SU-DHL-6 (cell line): ENCODE measurements at regions not wholly inside any gene's neighbourhood (a gene's known extent, or its start where the extent isn't known, plus 50 kb on each side); places are given as distances from the start of the nearest gene placed in this dataset.

Experiments
- H2AFZ ChIP-seq: fragments of 200-600 bp; sonication (generic); 2 replicates; pipeline ENCODE4 v1.6.1; 2014; ENCODE audit warnings: low read depth, mild to moderate bottlenecking, moderate library complexity, mixed read lengths, antibody characterized with exemption, low read length; ENCODE audit not compliant: severe bottlenecking
- H3F3A ChIP-seq: fragments of 200-600 bp; shearing (Covaris generic); 2 replicates; pipeline ENCODE4 v1.6.0; 2016; ENCODE audit warnings: antibody characterized with exemption, mild to moderate bottlenecking; ENCODE audit not compliant: insufficient read depth
- H3K27ac ChIP-seq: fragments of 200-600 bp; sonication (generic); 2 replicates; pipeline ENCODE4 v1.5.1; 2016; ENCODE audit warnings: low read depth, mild to moderate bottlenecking, low read length, moderate library complexity, mixed read lengths
- H3K27me3 ChIP-seq: fragments of 200-600 bp; sonication (generic), shearing (Covaris generic); 2 replicates; pipeline ENCODE4 v1.6.0; 2014; ENCODE audit warnings: mild to moderate bottlenecking, low read length
- H3K36me3 ChIP-seq: fragments of 200-600 bp; sonication (generic); 2 replicates; pipeline ENCODE4 v1.6.1; 2014; ENCODE audit warnings: mild to moderate bottlenecking, low read length, mixed read lengths
- H3K4me2 ChIP-seq: fragments of 300-600, 200-600 bp; shearing (Covaris generic), sonication (generic); 2 replicates; pipeline ENCODE4 v1.6.0; 2014; ENCODE audit warnings: low read length, low read depth, mild to moderate bottlenecking; ENCODE audit not compliant: poor library complexity, severe bottlenecking
- H3K4me3 ChIP-seq: fragments of 200-600 bp; sonication (generic); 2 replicates; pipeline ENCODE4 v1.5.1; 2014; ENCODE audit warnings: antibody characterized with exemption, low read length, mild to moderate bottlenecking, mixed read lengths; ENCODE audit not compliant: insufficient read depth, poor library complexity, severe bottlenecking
- H3K79me2 ChIP-seq: fragments of 200-600 bp; sonication (generic); 2 replicates; pipeline ENCODE4 v1.6.1; 2014; ENCODE audit warnings: mild to moderate bottlenecking, low read length, moderate library complexity; ENCODE audit not compliant: insufficient read depth
- H3K9ac ChIP-seq: fragments of 200-600 bp; sonication (generic); 2 replicates; pipeline ENCODE4 v1.7.0; 2014; ENCODE audit warnings: mild to moderate bottlenecking, low read length
- H3K9me2 ChIP-seq: fragments of 200-600 bp; sonication (generic); replicated peaks from 2 replicates; pipeline ENCODE4 v1.6.1; 2014; ENCODE audit warnings: low read length; ENCODE audit not compliant: insufficient read depth
- H3K9me3 ChIP-seq: fragments of 200-600 bp; sonication (generic); 2 replicates; pipeline ENCODE4 v1.6.1; 2014; ENCODE audit warnings: low read length, mixed read lengths; ENCODE audit not compliant: insufficient read depth
- H4K20me1 ChIP-seq: fragments of 200-600 bp; sonication (generic); 2 replicates; pipeline ENCODE4 v1.6.1; 2014; ENCODE audit warnings: low read depth, mild to moderate bottlenecking, antibody characterized with exemption, low read length, moderate library complexity, mixed read lengths
- EZH2phosphoT487 ChIP-seq: fragments of 200-600 bp; sonication (generic), shearing (Covaris generic); conservative IDR thresholded peaks from 2 replicates; pipeline ENCODE4 v1.6.1; 2018; ENCODE audit warnings: mild to moderate bottlenecking, antibody characterized with exemption, low read length, moderate library complexity, mixed read lengths
- TF ChIP-seq, protein P1 (sequence below): fragments of 200-600 bp; sonication (generic); IDR thresholded peaks from one replicate; pipeline ENCODE4 v1.5.1; 2017; ENCODE audit warnings: antibody characterized with exemption, mild to moderate bottlenecking, low read length, moderate library complexity; ENCODE audit not compliant: insufficient read depth, poor library complexity, severe bottlenecking

DNA sequence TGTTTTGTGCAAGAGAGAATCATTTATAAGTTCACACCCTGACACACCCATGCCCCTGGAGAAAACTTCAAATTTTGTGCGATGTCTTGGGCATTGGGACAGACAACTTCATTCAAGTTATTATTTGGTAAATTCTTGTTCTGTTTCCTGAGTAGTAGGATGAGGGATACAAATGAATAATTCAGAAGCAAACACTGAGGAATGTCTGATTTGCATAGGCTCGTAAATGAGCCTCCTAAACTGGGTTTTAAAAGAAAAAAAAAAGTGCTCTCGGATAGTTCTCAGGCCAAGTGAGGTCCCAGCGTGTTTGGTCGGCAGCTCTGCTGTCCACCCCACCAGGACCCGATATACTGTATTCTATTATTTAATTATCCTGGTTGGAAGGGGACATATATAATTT, 134.7 kb upstream of the CPM start:
- H3K79me2 ChIP-seq, result no peaks in the 10 kb centered on the region
- H3K9me3 ChIP-seq, result no peaks in the 10 kb centered on the region
- H3K36me3 ChIP-seq, result no peaks in the 10 kb centered on the region
- no peak overlapping the region for H3K4me2 ChIP-seq
- no peak overlapping the region for H3K4me3 ChIP-seq
- no peaks in the 10 kb centered on the region for H3F3A ChIP-seq
- H3K27me3 ChIP-seq, result no peaks in the 10 kb centered on the region
- no peaks in the 10 kb centered on the region for H3K9me2 ChIP-seq
- no peak for TF ChIP-seq EZH2phosphoT487
- TF ChIP-seq, protein P1, sequence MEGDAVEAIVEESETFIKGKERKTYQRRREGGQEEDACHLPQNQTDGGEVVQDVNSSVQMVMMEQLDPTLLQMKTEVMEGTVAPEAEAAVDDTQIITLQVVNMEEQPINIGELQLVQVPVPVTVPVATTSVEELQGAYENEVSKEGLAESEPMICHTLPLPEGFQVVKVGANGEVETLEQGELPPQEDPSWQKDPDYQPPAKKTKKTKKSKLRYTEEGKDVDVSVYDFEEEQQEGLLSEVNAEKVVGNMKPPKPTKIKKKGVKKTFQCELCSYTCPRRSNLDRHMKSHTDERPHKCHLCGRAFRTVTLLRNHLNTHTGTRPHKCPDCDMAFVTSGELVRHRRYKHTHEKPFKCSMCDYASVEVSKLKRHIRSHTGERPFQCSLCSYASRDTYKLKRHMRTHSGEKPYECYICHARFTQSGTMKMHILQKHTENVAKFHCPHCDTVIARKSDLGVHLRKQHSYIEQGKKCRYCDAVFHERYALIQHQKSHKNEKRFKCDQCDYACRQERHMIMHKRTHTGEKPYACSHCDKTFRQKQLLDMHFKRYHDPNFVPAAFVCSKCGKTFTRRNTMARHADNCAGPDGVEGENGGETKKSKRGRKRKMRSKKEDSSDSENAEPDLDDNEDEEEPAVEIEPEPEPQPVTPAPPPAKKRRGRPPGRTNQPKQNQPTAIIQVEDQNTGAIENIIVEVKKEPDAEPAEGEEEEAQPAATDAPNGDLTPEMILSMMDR, result no peak
- no peaks in the 10 kb centered on the region for H4K20me1 ChIP-seq
- no peak overlapping the region for H3K9ac ChIP-seq
- no peak overlapping the region for H2AFZ ChIP-seq
- H3K27ac ChIP-seq, result no peak overlapping the region

DNA sequence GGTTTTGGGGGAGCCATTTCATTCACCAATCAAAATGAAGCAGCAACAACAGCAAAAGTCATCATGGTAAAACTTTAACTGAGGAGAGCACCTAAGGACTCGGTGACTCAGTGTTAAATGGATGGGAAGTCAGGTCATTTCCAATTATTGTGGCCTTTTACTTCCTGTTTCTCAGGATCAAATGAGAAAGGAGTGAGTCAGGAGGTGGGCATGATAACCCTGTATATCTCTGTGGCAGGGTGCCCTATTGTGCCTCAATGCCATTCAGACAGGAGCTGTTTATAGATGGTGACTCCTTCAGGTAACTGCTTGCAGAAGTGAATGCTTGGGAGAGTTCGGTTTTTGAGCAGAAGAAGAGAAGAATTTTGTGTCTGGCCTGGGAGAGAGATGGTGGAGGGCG, 135.5 kb upstream of the CPM start:
- Histone ChIP-seq H4K20me1 (no peaks in the 10 kb centered on the region), H3K36me3 (no peaks in the 10 kb centered on the region), H3K79me2 (no peaks in the 10 kb centered on the region), H3K9me2 (no peaks in the 10 kb centered on the region), H3K27me3 (no peaks in the 10 kb centered on the region), H2AFZ (no peak overlapping the region), H3K4me2 (no peak overlapping the region), H3K27ac (no peak overlapping the region), H3K9ac (no peak overlapping the region), H3K4me3 (no peak overlapping the region), H3K9me3 (no peaks in the 10 kb centered on the region), H3F3A (no peaks in the 10 kb centered on the region)
- TF ChIP-seq EZH2phosphoT487, result no peak
- TF ChIP-seq, protein P1, result no peak

GRCh38 chr12:69069479-69069878, 136.5 kb upstream of the CPM start:
- H3K79me2 ChIP-seq, result no peaks in the 10 kb centered on the region
- H3K9me3 ChIP-seq, result no peaks in the 10 kb centered on the region
- no peaks in the 10 kb centered on the region for H4K20me1 ChIP-seq
- no peaks in the 10 kb centered on the region for H3K27me3 ChIP-seq
- no peak overlapping the region for H3K4me3 ChIP-seq
- H3F3A ChIP-seq, result no peaks in the 10 kb centered on the region
- H2AFZ ChIP-seq, result no peak overlapping the region
- no peaks in the 10 kb centered on the region for H3K9me2 ChIP-seq
- TF ChIP-seq, protein P1, result no peak
- H3K36me3 ChIP-seq, result no peaks in the 10 kb centered on the region
- H3K9ac ChIP-seq, result no peak overlapping the region
- no peak overlapping the region for H3K27ac ChIP-seq
- H3K4me2 ChIP-seq, result no peak overlapping the region
